Gastroesophageal sphincter (tissue), 3 donors: ENCODE measurements at regions not wholly inside any gene's neighbourhood (a gene's known extent, or its start where the extent isn't known, plus 50 kb on each side); places are given as distances from the start of the nearest gene placed in this dataset.

ENCODE experiments used
- CTCF ChIP-seq, 4 experiments: fragments of 200-600 bp in 2 of 4; fragments of 450-650 bp in 2 of 4; sonication (generic) in 1 of 4; IDR thresholded peaks; one replicate each; pipeline ENCODE4 v1.5.1; 2017 to 2019; ENCODE audit warnings: antibody characterized with exemption in 4 of 4, mild to moderate bottlenecking in 2 of 4, moderate library complexity in 2 of 4
- EP300 ChIP-seq: sonication (generic); formaldehyde crosslinking; IDR thresholded peaks from one replicate; pipeline ENCODE4 v1.6.1; 2017; ENCODE audit warnings: antibody characterized with exemption, mild to moderate bottlenecking

- TF ChIP-seq CTCF (IDR thresholded peaks at IDR 0.05): no peak
- no peak for TF ChIP-seq EP300
Observed at GRCh38 chr22:48443680-48444079, 1384.0 kb downstream of the BRD1 start.
